ENCODE measurements at regions not wholly inside any gene's neighbourhood (a gene's known extent, or its start where the extent isn't known, plus 50 kb on each side); places are given as distances from the start of the nearest gene placed in this dataset.
"Not testable (repeated sequence)": the region's sequence is repeated elsewhere in the genome, so short reads cannot be mapped to it uniquely, and the experiment has no call there.

DNA sequence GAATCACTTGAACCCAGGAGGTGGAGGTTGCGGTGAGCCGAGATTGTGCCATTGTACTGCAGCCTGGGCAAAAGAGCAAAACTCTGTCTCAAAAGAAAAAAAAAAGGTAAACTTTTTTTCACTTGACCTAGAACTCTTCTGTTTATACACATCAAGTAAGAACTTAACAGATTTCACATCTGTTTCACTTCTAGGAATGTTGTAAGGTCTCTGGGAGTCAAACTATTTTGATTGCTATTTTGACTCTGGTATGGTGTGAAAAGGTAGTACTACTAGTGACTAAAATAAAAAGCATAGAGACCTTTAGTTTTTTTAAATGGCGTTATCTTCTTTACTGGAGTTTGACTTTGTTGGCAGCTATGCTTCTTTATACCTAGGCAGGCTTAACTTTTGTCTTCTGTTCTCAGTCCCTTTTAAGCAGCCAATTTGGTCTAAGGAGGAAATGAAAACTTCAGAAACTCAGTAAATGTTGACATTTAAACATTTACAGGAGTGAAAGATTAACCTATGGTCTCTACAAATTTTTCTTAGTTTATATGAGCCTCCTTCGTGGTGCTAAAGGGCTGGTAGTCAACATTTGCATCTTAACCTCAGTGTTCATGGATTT lies 84.7 kb downstream of the METTL2B start:
- not testable (repeated sequence) for H3K27ac ChIP-seq, H3K4me1 ChIP-seq

DNA sequence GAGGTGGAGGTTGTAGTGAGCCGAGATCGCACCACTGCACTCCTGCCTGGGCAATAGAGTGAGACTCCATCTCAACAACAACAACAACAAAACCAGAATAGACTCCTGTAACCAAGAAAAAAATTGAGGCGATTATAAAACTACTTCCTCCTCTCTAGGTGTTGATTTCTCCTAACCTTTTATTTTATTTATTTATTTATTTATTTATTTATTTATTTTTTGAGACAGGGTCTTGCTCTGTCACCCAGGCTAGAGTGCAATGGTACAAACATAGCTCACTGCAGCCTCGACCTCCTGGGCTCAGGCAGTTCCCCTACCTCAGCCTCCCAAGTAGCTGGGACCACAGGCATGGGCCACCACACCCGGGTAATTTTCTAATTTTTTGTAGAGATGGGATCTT lies 86.2 kb downstream of the METTL2B start:
- DNase-seq, H3K4me1 ChIP-seq, H3K36me3 ChIP-seq, H3K27ac ChIP-seq, H3K27me3 ChIP-seq, H3K9me3 ChIP-seq, H3K4me3 ChIP-seq: not testable (repeated sequence)

More for the DNA sequence above, 84.7 kb downstream of the METTL2B start:
- not testable (repeated sequence) for H3K9me3 ChIP-seq, H3K27me3 ChIP-seq, H3K4me3 ChIP-seq, DNase-seq, H3K36me3 ChIP-seq

DNA sequence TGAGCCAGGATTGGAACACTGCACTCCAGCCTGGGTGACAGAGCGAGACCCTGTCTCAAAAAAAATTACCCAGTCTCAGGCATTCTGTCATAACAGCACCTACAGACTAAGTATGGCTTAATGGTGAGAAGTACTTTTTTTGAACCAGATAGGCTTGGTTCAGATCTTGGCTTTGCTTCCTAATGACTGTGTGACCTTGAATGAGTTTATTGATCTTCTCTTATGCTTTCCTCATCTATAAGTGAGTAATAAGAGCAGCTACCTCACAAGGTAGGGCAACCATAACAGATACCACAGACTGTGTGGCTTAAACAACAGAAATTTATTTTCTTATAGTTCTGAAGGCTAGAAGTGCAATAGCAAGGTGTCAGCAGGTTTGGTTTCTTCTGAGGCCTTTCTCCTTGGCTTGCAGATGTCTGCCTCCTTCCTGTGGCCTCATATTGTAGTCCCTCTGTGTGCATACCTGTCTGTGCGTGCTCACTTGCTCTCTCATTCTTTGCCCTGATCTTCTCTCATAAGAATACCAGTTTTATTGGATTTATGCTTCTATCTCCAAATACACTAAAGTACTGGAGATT lies 87.7 kb downstream of the METTL2B start:
- H3K27me3 ChIP-seq, H3K36me3 ChIP-seq, H3K9me3 ChIP-seq, DNase-seq, H3K27ac ChIP-seq, H3K4me3 ChIP-seq, H3K4me1 ChIP-seq: not testable (repeated sequence)

DNA sequence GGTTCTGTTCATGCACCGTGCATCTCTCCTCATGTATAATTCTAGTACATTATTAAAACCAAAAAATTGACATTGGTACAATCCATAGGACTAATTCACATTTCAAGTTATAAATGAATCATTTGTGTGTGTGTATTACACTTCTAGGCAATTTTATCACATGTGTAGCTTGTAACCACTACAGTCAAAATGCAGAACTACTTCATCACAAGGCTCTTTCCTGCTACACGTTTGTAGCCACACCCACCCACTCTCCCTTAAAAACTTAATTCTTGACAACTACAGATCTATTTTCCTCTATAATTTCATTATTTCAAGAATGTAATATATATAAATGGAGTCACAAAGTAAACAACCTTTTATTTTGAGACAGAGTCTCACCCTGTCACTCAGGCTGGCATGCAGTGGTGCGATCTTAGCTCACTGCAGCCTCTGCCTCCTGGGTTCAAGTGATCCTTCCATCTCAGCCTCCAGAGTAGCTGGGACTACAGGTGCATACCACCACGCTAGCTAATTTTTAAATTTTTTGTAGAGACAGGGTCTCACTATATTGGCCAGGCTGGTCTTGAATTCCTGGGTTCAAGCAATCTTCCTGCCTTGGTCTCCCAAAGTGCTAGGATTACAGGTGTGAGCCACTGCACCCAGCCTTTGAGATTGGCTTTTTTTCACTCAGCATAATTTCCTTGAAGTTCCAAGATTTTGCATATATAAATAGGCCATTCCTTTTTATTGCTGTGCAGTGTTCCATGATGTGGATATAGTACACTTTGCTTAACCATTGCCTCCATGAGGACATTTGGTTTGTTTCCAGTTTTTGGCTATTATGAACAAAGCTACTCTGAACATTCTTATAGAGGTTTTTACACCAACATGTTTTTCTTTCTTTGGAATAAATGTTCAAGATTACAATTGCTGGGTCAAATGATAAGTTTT lies 88.7 kb downstream of the METTL2B start:
- not testable (repeated sequence) for H3K4me1 ChIP-seq, H3K4me3 ChIP-seq, DNase-seq, H3K9me3 ChIP-seq, H3K36me3 ChIP-seq, H3K27ac ChIP-seq, H3K27me3 ChIP-seq

DNA sequence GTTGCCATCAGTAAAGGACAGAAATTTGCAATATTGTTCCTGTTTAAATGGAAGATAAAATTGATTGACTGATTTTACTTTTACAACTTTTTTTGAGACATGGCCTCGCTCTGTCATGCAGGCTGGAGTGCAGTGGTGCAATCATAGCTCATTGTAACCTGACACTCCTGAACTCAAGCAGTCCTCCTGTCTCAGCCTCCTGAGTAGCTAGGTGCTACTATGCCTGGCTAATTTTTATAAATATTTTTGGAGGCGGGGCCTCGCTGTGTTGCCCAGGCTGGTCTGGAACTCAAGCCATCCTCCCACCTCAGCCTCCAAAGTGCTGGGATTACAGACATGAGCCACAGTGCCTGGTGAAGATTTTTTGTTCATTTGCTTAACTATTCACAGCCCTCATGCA lies 96.8 kb upstream of the GARIN1A start:
- not testable (repeated sequence) for H3K27me3 ChIP-seq

DNA sequence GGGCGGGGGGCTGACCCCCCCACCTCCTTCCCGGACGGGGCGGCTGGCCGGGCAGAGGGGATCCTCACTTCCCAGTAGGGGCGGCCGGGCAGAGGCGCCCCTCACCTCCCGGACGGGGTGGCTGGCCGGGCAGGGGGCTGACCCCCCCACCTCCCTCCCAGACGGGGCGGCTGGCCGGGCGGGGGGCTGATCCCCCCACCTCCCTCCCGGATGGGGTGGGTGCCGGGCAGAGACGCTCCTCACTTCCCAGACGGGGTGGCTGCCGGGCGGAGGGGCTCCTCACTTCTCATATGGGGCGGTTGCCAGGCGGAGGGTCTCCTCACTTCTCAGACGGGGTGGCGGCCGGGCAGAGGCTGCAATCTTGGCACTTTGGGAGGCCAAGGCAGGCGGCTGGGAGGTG lies 95.1 kb upstream of the GARIN1A start:
- not testable (repeated sequence) for H3K9me3 ChIP-seq, H3K4me1 ChIP-seq, DNase-seq, H3K4me3 ChIP-seq, H3K27ac ChIP-seq, H3K27me3 ChIP-seq
- H3K36me3 ChIP-seq = peaks cover 0 to 23% (median 0%) of the 10 kb centered on the region in 3 donors

More for the DNA sequence above, 96.8 kb upstream of the GARIN1A start:
- not testable (repeated sequence) for H3K4me1 ChIP-seq, H3K27ac ChIP-seq, H3K4me3 ChIP-seq, DNase-seq, H3K9me3 ChIP-seq
- peaks cover 0 to 25% (median 0%) of the 10 kb centered on the region in 3 donors for H3K36me3 ChIP-seq

DNA sequence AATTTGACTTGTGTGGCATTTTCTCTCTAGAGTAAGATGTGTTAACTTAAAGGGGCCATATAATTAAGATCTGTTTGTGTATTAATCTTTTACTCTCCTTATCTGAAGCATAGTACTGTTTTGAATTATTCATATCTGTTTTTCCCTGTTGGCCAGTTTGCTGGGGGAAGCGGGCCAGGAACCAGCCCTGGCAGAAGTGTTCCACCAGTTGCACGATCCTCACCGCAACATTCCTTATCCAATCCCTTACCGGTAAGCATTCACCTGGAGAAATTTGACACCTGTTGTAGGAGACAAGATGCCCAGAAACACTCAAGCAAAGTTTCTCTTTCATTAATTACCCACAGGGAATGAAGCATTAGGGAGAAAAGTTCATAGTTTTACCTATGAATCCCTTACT lies 92.2 kb upstream of the GARIN1A start:
- not testable (repeated sequence) for H3K4me3 ChIP-seq, H3K9me3 ChIP-seq, DNase-seq, H3K4me1 ChIP-seq, H3K27ac ChIP-seq, H3K27me3 ChIP-seq
- peaks cover 0 to 30% (median 0%) of the 10 kb centered on the region in 3 donors for H3K36me3 ChIP-seq

DNA sequence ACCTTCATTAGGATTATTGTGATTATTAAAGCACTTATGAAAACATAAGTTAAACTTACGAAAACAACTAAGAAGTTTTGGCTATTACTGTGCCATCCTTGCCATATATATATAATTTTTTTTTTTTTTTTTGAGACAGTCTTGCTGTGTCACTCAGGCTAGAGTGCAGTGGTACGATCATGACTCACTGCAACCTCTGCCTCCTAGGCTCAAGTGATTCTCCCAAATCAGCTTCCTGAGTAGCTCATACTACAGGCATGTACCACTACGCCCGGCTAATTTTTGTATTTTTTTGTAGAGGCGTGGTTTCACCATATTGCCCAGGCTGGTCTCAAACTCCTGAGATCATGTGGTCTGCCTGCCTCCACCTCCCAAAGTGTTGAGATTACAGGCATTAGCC lies 91.0 kb upstream of the GARIN1A start:
- peaks cover 0 to 28% (median 0%) of the 10 kb centered on the region in 3 donors for H3K36me3 ChIP-seq

DNA sequence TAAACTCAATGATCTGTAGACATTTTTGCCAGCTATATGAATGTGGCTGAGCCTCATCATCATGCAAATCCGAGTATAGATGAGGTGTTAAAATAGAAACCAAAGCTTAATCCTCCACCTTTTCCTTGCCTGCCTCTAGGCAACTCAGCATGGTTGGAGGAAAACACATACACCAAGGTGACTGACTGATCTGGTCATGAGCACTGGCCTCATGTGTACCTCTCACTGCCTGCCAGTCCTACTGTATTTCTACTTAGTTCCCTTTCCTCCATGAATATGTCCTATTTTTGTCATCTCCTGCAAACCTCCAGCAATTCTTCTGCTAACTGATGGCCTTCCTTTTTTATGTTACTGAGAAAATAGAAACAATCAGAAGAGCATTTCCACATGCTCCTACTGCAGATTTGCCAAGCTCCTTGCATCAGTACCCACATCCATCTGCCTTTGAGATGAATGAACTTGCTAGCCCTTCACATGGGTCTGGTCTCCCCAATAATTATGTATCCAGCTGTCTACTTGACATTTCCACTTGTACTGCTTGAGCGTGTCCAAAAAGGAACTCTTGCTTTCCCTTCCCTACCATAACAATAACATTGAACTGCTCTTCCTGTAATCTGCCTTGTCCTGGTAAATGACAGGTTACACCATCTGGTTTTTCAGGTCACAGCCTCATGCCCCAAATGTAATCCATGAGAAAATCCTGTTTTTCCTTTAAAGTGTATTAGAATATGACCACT lies 90.1 kb upstream of the GARIN1A start:
- not testable (repeated sequence) for DNase-seq, H3K9me3 ChIP-seq, H3K4me3 ChIP-seq, H3K4me1 ChIP-seq, H3K27me3 ChIP-seq, H3K27ac ChIP-seq
- H3K36me3 ChIP-seq = peaks cover 0 to 29% (median 0%) of the 10 kb centered on the region in 3 donors

More for the DNA sequence above, 91.0 kb upstream of the GARIN1A start:
- not testable (repeated sequence) for H3K9me3 ChIP-seq, DNase-seq, H3K4me3 ChIP-seq, H3K4me1 ChIP-seq, H3K27ac ChIP-seq, H3K27me3 ChIP-seq

DNA sequence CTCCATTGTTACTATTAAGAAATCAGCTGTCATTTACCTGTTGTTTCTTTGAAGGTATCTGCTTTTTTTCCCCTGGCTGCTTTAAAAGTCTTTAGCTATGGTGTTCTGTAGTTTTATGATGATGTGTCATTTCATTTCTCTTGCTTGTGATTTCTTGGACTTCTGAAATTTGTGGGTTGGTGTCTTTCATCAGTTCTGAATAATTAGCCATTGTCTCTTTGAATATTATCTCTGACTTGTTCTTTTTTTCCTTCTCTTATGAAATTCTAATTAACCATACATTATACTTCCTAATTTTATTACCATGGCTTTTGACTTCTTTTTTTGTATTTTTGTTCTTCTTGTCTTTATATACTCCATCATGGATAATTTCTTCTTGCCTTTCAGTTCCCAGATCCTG lies 85.4 kb upstream of the GARIN1A start:
- not testable (repeated sequence) for H3K9me3 ChIP-seq

More for the DNA sequence above, 85.4 kb upstream of the GARIN1A start:
- not testable (repeated sequence) for H3K27ac ChIP-seq, H3K27me3 ChIP-seq, H3K4me3 ChIP-seq, DNase-seq, H3K4me1 ChIP-seq
- H3K36me3 ChIP-seq = peaks cover 0 to 24% (median 0%) of the 10 kb centered on the region in 3 donors
